Stimulated activated CD4-positive, alpha-beta T cell treated with anti-CD3 and anti-CD28 coated beads, Interleukin-12 subunit alpha, Interleukin-12 subunit beta, amount 100 ng/mL, for 48 hours (primary cell): ENCODE measurements at regions not wholly inside any gene's neighbourhood (a gene's known extent, or its start where the extent isn't known, plus 50 kb on each side); places are given as distances from the start of the nearest gene placed in this dataset.
"Not testable (repeated sequence)": the region's sequence is repeated elsewhere in the genome, so short reads cannot be mapped to it uniquely, and the experiment has no call there.

Experiments
- DNase-seq, 3 donors: peaks; one replicate each; pipeline ENCODE4 v3.0.0-alpha.2; 2020; ENCODE audit warnings: low read depth in 2 of 3, low spot score in 1 of 3

DNA sequence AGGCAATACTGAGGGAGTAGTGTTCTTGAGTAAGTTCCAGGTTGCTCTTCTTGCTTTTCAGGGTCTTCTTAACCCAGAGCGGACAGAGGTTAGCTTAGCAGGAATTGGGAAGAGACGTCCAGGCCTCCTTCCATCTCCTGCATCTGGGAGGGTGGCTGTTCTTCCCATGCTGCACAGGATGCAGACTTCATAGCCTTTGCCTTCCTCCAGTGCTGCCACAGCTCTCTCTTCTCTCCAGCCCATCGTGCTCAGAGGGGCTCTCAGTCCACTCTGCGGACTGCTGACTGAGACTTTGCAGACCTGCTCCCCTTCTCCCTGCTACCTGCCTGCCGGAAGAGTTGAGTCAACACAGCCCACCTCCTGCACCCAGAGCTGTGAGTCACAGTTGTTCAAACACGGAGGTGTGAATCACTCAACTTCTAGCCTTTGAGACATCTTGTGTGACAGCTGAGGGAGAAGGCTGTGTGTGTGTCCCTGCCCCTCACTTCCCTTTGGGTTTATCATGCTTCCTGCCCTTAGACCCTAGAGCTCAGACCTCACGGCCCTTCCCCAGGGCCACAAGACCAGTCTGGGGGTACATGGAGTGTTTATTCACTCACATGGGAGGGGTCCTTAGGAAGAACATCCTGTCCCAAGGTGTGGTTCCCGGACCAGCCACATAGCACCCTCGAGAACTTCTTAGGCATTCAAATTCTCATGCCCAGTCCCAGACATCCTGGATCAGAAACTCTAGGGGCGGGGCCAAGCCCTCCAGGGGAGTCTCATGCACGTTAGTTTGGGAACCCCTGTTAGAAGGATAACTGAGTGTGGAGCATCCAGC is 158.3 kb upstream of the CACNA1E start:
- DNase-seq = peak; percentile 27 to 37 (median 30)

DNA sequence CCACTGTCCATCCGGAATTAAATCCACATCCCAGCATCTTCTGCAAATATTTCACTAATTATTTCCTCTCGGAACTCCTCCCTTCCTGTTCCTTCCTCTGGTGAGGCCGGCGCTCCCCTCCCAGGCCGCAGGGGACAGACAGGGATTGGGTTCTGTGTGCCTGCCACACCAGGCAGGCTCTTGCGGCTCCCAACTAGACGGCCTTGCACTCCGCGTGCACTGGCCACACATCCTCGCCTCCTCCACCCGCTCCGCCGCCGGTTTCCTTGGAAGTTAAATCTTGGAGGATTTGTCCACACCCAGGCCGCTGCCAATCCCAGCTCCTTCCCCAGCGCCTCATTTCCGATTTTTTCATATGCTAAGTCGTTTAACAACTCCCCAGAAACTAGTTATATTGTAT is 157.6 kb upstream of the CACNA1E start:
- not testable (repeated sequence) for DNase-seq

DNA sequence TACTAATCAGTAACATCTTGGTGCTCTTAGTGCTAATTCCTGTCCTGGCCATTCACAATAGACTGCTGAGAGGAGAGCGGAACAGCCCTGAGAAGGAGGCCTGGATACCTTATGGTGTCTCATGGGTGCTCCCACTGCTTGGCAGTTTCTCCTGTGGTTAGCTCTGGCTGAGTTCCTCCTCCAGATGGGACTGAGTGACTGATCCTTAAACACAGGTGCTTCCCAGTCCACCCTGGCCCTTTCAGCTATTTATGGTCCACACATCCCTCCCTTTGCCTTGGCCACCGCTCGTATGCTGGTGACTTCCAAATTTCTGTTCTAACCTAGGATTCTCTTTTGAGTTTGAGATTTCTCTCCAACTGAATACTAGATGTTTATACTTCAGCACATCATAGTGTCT is 157.0 kb upstream of the CACNA1E start:
- no peak for DNase-seq

DNA sequence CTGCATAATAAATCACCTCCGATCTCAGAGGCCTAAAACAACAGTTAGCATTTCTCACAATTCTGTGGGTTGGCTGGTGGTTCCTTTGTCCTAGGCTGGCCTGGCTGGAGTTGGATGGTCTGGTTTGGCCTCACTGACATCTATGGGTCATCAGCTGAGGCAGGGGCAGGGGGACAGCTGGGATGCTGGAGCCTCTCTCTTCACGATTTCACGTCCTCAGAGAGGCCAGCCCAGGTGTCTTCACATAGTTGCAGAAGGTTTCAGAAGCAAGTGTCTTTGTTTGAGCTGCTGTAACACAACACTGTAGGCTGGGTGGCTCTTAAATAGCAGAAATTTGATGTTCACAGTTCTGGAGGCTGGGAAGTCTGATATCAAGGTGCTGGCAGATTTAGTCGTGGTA is 155.5 kb upstream of the CACNA1E start:
- no peak for DNase-seq

DNA sequence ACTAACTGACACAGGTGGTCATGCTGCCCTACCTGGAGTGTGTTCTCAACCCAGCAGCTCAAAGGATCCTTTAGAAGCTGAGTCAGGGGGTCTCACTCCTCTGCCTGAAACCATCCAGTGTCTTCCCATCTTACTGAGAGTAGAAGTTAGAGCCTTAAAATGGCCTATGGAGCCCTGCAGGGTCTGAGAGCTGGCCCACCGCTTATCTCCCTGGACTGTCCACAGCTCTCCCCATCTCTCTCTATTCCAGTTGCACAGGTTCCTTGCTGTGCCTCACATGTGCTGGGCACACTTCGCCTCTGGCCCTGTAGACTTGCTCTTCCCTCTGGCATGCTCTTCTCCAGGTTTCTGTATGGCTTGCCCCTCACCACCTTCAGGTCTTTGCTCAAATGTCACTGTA is 148.6 kb upstream of the CACNA1E start:
- DNase-seq = no peak

DNA sequence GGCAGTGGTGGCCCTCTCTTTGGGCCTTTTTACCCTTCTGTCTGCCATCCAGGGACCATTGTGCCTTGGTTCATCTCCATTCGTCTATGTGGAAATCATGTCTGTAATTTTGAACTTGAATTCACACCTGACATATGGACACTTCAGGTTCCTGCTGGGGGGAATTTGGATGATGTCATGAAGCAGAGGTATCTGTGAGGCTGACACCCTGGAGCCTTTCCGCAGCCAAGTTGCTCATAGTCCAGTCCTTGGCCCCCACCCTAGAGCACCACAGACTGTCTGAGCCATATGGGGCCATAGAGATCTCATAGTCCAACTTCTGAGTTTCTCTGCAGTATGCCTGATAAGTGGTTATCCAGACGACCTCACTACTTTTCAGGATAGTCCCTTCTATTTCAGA is 147.7 kb upstream of the CACNA1E start:
- no peak for DNase-seq

DNA sequence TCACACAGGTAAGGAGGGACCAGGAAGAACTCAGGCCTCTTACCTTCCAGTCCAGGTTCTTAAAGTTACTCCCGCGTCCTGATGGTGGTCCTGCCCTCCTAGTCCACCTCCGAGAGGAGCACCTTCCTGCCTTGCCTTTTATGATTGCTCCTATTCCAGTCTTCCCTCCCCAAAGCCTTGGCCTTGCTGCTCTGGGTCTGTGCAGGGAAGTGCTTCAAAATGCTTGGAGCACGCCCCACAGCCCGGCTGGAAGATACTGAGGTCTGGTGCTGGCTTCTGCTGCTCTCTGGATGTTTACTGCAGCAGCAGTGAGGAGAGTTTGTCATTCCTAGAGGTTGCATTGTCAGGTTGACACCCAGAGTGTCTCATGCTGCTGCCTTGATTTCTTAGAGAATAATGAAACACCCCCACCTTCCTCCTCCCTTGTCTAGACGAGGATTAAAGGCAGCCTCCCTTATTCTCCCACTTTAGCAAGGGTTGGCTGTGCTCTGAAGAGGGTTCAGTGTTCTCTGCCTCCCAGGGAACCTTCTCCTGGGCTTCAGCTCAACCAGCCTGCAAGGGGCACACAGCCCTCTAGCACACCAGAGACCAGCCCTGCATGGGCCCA is 142.2 kb upstream of the CACNA1E start:
- DNase-seq = no peak

DNA sequence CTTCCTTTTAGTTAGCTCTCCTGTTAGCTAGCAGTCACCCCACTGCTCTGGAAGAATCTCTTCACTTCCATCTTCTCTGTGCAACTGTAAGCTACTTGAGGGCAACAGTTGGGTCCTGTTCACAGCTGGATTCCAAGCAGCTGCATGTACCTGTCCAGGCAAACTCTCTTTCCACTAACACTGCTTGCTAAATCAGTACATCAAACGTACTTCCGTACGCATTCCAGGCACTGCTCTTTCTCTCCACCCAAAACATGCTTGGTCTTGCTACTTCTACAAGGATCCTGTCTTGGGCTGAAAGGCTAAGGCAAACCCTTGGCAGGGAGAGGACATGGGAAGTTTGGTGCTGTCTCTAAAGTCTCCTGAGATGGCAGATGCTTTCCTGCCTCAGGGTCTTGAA is 139.2 kb upstream of the CACNA1E start:
- no peak for DNase-seq

DNA sequence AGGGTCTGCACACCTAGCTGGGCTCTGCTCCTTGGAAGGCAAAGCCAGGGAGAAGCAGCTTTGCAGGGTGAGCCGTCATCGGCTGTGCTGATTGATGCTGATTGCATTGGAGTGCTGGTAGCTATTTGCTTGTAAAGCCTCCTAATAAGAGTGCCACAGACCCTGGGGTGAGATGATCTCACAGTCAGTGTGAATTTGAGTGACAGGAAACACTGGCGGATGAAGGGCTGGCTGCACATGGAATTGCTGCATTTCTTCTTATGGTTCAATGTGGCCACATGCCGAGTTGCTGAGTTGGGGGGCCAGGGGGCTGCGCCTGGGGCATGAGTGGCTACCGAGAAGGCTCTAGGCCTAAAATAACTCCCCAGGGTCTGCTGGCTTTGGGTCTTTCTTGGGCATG is 138.2 kb upstream of the CACNA1E start:
- DNase-seq = no peak

DNA sequence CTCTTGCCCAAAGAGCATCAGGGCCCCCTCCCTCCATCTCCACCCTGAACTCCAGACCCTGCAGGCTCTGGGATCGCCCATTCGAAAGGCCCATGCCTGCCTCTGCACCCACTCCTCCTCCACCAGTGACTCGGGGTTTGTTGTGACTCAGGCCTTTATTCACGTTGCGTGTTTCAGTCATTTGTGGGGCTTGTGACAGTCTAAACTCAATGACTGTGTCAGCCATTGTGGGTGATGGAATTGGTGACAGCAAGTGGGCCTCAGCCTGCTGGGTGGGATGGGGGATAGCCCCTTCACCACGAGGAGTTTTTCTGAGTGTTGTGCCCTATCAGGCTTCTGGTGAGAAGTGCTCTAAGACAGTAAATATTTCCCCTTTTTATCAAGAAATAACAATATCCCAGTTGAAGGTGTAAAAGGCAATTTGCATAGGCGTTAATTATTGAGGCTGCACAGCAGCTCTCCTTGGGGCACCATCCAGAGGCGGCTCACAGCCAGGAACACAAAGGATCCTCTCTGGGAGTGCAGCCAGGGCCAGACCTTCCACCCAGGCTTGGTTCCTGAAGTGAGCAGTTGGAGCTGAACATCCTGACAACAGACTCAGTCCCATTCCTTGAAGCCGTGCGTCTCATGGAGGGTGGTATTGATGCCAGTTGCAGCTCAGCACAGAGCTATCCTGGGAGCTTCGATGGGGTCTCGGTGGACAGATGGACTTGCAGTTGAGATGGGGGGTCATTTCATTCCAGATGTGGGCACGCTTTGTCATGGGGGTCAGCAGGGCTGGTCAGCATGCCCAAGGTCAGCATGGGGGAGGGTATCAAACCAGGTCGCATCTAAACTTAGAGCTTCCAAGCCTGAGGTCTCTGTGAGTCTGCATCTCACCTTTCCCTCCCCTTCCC is 135.6 kb upstream of the CACNA1E start:
- peak in 1 of 3 donors; percentile 6 for DNase-seq

DNA sequence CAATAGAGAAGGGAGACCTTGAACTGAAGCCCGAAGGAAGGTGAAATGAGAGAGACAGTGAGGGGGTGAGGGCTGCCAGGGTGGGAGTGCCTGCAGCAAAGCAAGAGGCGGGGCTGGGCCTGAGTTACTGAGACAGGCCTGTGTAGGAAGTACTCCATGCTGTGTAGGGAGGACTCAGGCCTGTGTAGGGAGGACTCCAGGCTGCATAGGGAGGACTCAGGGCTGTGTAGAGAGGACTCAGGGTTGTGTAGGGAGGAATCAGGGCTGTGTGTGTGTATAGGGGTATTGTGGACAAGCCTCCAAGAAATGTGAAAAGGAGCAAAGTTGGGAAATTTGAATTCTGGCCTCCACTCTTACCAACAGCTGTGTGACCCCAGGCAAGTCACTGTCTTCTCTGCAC is 133.8 kb upstream of the CACNA1E start:
- no peak for DNase-seq

DNA sequence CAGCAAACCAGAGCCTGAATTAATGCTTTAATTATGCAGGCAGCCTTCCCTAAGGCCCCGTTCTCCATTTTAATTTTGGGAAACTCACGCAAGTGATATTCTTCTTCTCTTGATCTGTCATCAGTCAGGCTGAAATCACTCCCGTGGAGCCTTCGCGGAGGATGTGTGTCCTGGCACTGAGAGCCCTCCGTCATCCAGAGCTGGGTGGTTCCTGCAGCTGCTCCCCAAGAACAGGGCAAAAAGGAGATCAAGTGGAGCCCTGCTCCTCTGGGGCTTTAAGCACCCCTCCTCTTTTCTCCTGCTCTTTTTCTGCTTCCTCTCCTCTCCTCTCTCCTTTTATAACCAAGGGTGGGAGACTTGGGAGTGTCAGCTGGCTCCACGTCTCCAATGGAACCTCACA is 133.2 kb upstream of the CACNA1E start:
- DNase-seq = no peak

DNA sequence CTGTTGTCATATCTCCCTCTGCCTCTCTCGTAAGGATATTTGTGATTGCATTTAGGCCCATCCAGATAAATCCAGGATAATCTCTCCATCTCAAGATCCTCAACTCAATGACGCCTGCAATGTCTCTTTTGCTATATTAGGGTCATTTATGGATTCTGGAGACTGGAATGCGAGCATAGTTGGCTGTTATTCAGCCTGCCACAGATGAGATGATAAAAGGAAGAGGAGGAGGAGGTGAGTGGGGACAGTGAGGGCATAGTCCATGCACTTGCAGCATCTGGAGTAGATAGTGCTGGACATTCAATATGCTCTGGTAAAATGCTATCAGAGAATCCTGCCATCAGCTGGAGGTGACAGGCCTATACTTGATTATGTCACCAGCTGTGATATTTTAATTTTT is 131.6 kb upstream of the CACNA1E start:
- no peak for DNase-seq

DNA sequence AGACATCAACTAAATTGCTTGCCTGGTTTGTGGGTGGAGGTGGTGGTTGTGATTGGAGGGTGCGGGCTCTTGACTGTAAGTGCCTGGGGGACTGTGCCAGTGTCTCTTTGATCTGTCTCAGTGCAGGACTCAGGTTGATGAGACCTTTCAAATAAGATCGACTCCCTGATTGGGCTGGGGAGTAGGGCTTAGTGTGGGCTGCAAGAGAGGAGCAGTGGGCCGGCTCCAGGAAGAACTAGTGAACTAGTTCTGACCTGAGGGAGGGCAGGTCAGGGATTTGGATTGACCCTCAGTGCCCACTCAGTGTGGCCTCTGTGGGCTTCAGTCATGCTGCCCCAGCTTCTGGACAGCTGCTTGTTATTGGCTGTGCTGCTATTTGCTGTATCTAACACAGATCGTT is 130.6 kb upstream of the CACNA1E start:
- no peak for DNase-seq

DNA sequence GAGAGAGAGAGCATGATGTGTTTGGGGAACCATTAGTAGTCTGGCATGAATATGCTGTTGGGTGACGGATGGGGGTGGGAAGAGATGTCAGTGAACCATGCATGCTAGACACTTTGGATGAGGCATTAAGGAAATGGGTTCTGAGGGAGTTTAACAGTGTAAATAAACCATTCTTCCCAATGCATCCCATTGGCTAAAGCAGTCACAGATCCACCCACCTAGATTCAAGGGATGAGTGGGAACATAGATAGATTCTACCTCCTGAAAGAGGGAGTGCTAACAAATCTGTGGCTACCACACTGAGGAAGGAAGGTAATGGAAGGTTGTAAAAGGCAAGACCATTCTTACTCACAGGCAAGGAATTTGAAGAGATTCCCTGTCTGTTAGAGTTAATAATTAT is 129.8 kb upstream of the CACNA1E start:
- DNase-seq = no peak

DNA sequence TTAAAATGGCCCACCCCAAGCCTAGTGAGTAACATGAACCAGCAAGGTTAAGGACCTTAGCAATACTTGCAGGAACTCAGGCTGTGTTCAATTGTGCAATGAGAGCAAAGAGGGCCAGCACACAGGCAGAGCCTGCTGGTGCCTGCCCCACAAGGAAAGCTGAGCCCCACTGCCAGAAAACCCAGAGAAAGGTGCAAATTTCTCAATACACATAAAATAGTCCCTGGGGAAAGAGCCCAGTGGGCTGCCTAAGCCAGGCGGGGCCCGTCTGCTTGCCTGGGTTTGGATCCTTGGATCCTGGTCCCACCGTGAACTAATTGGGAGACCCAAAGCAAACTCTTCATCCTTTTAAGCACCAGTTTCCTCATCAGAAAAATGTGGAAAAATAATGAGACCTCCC is 128.5 kb upstream of the CACNA1E start:
- DNase-seq = no peak

DNA sequence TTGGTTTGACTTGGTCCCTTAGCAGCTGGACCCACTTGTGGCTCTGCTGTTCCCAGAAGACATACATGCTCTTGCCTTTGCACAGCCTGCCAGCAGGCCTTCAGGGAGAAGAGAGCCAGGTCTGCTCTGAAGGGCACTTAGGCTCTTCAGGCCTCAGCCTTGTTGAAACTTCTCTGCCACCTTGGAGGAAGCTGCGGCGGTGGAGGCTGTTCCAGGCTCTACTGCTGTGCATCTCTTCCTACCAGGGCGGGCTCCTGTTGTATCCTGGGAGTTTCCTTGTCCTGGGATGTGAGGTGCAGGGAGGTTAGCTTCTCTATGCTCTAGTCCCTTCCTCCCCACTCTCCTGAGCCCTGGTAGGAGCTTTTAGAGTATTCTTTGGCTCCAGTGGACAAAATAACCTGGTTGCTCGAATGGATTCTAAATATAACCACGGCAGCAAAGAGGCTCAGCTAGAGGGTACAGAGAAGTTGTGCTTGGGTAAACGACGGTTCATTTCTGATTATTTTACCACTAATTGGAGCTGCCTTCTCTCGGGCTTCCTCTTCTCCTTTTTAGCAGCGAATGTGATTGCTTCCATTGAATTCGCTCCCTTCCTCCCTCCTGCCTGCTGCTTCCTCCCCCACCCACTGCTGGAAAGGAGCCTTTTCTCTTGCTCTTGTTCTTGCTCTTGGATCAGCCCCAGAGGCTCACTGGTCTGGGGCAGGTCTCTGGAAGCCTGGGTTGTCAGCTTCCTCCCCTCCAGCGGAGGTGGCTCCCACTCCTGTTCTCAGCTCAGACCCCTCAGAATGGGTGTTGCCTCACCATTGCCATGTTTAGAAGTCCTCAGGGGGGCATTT is 126.6 kb upstream of the CACNA1E start:
- no peak for DNase-seq

DNA sequence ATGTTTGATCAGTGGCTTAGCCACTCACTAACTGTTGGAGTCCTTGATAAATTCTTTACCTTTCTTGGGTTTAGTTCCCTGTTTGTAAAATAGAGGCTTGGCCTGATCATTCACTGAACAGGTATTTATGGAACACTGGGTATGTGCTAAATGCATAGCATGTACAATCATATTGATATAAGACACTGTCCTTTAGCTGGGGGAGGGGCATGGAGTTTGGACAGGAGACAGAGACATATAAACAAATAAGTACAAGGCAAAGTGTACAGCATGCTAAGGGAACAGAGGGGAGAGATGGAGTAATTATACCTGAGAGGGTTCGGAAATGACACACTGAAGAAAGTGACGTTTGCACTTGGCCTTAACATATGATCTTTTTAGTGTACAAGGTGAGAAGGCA is 124.3 kb upstream of the CACNA1E start:
- DNase-seq = no peak

DNA sequence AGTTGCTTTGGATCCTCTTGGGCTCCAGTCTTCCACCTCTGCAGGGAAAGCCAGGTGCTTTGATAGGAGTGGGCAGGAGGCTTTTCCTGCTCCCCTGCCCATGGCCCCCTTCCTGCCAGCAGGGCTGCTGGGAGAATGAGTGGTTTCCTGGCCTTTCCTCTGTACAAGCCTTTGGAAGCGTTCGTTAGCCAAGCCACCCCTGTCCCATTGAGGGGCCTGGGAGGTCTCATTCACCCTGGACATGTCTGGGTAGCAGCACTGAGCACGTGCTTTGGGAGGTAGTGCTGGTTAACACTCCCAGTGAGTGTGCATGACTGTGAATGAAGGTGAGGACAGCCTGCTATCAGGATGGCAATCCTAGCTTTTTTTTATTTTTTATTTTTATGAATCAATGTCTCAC is 118.5 kb upstream of the CACNA1E start:
- DNase-seq = no peak

DNA sequence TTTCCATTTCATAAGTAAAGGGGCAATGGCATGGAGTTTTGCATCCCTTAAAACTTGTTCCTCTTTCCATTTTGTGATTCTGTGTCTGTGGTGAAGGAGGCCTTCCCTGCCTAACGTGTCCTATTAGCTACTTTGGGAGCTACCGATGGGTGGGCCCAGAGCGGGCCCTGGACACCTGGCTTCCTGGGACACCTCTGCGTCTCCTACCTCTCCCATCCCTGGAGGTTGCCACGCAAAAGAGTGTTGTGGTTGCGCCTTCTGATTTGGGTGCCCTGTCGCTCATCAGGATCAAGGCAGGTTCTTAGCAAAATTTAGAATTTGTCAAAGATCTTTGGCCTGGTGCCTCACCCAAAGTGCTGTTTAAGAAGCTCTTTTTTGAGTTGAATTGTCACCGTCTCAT is 116.4 kb upstream of the CACNA1E start:
- DNase-seq = no peak

DNA sequence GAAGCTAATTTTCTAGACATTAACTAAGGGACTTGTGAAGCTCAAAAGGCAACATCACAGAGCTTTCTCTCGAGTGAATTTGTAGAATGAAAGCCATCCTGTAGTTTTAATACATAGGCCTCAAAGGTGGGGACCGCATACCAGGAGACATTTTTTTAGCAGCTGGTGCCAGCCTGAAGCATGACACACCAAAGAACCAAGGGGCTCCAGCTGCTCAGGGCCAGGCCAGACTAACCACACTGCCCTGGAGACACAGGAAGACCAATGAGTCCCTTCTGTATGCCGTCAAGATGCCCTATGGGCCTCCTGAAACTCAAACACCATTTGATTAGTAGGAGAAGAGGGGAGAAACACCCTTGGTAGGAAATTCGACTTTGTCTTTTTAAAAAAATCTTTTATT is 113.9 kb upstream of the CACNA1E start:
- DNase-seq = no peak
